HFFc6 (cell line): ENCODE measurements at regions not wholly inside any gene's neighbourhood (a gene's known extent, or its start where the extent isn't known, plus 50 kb on each side); places are given as distances from the start of the nearest gene placed in this dataset.

Experiments
- DNase-seq: peaks from one replicate; pipeline ENCODE4 v3.0.0-alpha.2; 2018
- H3K27ac Mint-ChIP-seq: 2 replicates; pipeline ENCODE4 v1.8.0; 2020; ENCODE audit warnings: mild to moderate bottlenecking, mixed read lengths
- H3K27me3 Mint-ChIP-seq: 2 replicates; pipeline ENCODE4 v1.8.0; 2021; ENCODE audit warnings: mild to moderate bottlenecking, moderate library complexity, mixed read lengths; ENCODE audit not compliant: insufficient read depth
- H3K36me3 Mint-ChIP-seq: 2 replicates; pipeline ENCODE4 v1.8.0; 2021; ENCODE audit warnings: low read depth, mixed read lengths
- H3K4me1 Mint-ChIP-seq: 2 replicates; pipeline ENCODE4 v1.8.0; 2020; ENCODE audit warnings: low read depth, mixed read lengths
- H3K4me3 Mint-ChIP-seq: 2 replicates; pipeline ENCODE4 v1.8.0; 2020; ENCODE audit warnings: mild to moderate bottlenecking, moderate library complexity, mixed read lengths
- H3K9me3 Mint-ChIP-seq: 2 replicates; pipeline ENCODE4 v1.8.0; 2020; ENCODE audit warnings: mild to moderate bottlenecking, mixed read lengths
- CTCF ChIP-seq: fragments of 200-600 bp; sonication (generic); IDR thresholded peaks from 2 replicates; pipeline ENCODE4 v1.5.0; 2021; ENCODE audit warnings: antibody characterized with exemption, mild to moderate bottlenecking

- peak overlapping the region; percentile 64 for H3K4me3 Mint-ChIP-seq
- H3K27ac Mint-ChIP-seq, result peak overlapping the region; percentile 80
- peaks cover 39% of the 10 kb centered on the region for H3K4me1 Mint-ChIP-seq
- H3K9me3 Mint-ChIP-seq, result no peaks in the 10 kb centered on the region
- peaks cover 2% of the 10 kb centered on the region; the same call in 1 of the 2 replicates for H3K27me3 Mint-ChIP-seq
- no peaks in the 10 kb centered on the region for H3K36me3 Mint-ChIP-seq
- peak; percentile 80 for TF ChIP-seq CTCF
- DNase-seq, result peak; percentile 42
Observed at GRCh38 chr9:22238809-22239684, 207.6 kb upstream of the DMRTA1 start.

GRCh38 chr9:22240619-22241018, 206.0 kb upstream of the DMRTA1 start:
- DNase-seq, result peak; percentile 11
- no peak overlapping the region for H3K27ac Mint-ChIP-seq
- H3K9me3 Mint-ChIP-seq, result no peaks in the 10 kb centered on the region
- TF ChIP-seq CTCF, result no peak
- H3K27me3 Mint-ChIP-seq, result peaks cover 2% of the 10 kb centered on the region; the same call in 1 of the 2 replicates
- H3K4me3 Mint-ChIP-seq, result no peak overlapping the region
- H3K36me3 Mint-ChIP-seq, result no peaks in the 10 kb centered on the region
- peaks cover 39% of the 10 kb centered on the region for H3K4me1 Mint-ChIP-seq

GRCh38 chr9:22241024-22241423, 205.6 kb upstream of the DMRTA1 start:
- H3K27ac Mint-ChIP-seq, result no peak overlapping the region
- peaks cover 39% of the 10 kb centered on the region for H3K4me1 Mint-ChIP-seq
- no peak for DNase-seq

GRCh38 chr9:22241611-22242010, 205.0 kb upstream of the DMRTA1 start:
- peaks cover 39% of the 10 kb centered on the region for H3K4me1 Mint-ChIP-seq

More at GRCh38 chr9:22241024-22241423, 205.6 kb upstream of the DMRTA1 start:
- Mint-ChIP-seq H3K36me3 (no peaks in the 10 kb centered on the region), H3K27me3 (peaks cover 2% of the 10 kb centered on the region; the same call in 1 of the 2 replicates), H3K4me3 (no peak overlapping the region), H3K9me3 (no peaks in the 10 kb centered on the region)
- TF ChIP-seq CTCF, result no peak

More at GRCh38 chr9:22241611-22242010, 205.0 kb upstream of the DMRTA1 start:
- DNase-seq, result no peak
- H3K27ac Mint-ChIP-seq, result no peak overlapping the region
- H3K9me3 Mint-ChIP-seq, result no peaks in the 10 kb centered on the region
- TF ChIP-seq CTCF, result no peak
- no peak overlapping the region for H3K4me3 Mint-ChIP-seq
- H3K27me3 Mint-ChIP-seq, result peaks cover 2% of the 10 kb centered on the region; the same call in 1 of the 2 replicates
- no peaks in the 10 kb centered on the region for H3K36me3 Mint-ChIP-seq
